ENCODE measurements at regions not wholly inside any gene's neighbourhood (a gene's known extent, or its start where the extent isn't known, plus 50 kb on each side); places are given as distances from the start of the nearest gene placed in this dataset.
"Not testable (repeated sequence)": the region's sequence is repeated elsewhere in the genome, so short reads cannot be mapped to it uniquely, and the experiment has no call there.

DNA sequence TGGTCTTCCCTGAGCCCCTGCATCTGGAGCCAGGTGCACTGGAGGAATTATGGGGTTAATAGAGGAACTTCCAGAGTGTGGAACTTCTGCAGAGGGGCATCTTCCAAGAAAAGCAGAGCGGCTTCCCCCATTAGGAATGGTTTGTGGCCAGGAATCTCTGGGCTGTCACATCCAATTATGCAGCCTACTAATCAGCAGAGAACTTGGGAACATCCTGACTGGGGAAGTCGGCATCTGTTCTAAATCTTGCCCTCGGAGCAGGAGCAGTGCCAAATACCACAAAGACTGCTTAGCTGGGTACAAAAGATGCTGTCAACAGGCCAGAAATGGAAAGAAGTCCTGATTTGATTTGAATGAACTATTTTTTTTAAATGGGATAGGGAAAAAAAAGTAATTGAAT is 435.1 kb downstream of the ZNF536 start:
- no peak for ATAC-seq

DNA sequence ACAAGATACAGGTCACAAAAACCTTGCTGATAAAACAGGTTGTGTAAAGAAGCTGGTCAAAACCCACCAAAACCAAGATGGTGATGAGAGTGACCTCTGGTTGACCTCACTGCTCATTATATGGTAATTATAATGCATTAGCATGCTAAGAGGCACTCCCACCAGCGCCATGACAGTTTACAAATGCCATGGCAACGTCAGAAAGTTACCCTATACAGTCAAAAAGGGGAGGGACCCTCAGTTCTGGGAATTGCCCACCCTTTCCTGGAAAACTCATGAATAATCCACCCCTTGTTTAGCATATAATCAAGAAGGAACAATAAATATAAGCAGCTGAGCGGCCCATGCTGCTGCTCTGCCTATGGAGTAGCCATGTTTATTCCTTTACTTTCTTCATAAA is 434.1 kb downstream of the ZNF536 start:
- ATAC-seq = no peak

DNA sequence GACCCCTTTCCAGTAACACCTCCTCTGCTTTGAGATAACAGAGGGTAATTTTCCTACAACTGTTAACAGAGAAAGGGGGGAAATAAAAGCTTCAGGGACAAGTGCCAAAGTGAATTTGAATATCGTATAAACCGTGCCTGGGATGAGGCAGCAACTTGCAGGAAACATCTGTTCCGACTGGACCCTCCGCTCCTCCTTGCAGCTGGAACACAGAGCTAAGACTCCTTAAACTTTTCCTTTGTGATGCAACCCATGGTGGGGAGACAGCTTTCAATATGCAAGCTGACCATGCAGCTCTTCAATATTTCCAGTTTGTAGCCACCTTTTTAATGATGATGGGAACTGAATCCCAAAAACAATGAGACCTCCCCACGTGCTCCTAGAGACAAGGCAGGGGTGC is 432.6 kb downstream of the ZNF536 start:
- no peak for ATAC-seq

DNA sequence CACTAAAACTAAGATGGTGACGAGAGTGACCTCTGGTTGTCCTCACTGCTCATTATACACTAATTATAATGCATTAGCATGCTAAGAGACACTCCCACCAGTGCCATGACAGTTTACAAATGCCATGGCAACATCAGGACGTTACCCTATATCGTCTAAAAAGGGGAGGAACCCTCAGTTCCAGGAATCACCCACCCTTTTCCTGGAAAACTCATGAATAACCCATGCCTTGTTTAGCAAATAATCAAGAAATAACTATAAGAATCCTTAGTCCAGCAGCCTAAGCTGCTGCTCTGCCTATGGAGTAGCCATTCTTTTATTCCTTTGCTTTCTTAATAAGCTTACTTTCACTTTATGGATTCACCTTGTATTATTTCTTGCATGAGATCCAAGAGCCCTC is 432.1 kb downstream of the ZNF536 start:
- not testable (repeated sequence) for ATAC-seq

GRCh38 chr19:30802424-30803013 is 430.3 kb downstream of the ZNF536 start:
- no peak for ATAC-seq

DNA sequence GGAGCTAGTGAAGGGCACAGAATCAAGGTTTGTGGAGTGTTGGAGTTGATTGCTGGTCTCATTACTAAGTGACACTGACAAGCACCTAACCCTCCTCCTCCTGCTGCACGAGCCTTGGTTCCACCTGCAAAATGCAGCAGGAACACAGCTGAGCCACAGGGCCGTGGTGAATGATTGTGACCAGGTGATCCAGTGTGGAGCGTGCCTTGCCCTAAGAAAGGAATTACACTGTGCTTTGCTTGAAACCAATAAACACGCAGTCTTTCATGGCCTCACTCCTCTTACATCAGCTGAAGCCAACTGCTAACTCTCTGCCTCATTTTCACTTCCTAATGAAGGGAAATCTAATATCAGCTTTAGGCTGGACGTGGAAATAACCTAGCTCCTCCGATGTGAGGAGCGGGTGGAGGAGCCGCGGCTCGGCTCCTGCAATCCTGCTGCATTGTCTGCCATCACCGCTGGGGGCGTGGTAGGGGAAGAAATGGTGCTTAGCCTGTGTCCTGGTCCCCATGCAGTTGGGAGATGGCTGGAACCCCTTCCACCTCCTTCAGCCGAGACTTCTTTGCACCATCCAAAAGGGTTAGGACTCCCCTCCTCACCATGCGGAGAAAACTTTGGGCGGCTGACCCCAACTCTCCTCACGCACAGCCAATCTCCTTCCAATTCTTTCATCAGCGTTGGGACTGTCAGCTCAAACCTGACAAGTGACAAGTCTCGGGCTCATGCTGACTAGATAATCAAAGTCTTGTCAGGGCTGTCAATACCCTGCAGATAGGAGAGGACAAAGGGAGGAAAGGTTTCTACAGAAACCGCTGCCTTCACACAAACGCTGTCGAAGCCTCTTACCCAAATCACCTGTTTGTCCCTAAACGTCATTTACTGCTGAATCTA is 427.9 kb downstream of the ZNF536 start:
- peak; percentile 31 for ATAC-seq

GRCh38 chr19:30795727-30796126 is 423.5 kb downstream of the ZNF536 start:
- ATAC-seq = no peak

DNA sequence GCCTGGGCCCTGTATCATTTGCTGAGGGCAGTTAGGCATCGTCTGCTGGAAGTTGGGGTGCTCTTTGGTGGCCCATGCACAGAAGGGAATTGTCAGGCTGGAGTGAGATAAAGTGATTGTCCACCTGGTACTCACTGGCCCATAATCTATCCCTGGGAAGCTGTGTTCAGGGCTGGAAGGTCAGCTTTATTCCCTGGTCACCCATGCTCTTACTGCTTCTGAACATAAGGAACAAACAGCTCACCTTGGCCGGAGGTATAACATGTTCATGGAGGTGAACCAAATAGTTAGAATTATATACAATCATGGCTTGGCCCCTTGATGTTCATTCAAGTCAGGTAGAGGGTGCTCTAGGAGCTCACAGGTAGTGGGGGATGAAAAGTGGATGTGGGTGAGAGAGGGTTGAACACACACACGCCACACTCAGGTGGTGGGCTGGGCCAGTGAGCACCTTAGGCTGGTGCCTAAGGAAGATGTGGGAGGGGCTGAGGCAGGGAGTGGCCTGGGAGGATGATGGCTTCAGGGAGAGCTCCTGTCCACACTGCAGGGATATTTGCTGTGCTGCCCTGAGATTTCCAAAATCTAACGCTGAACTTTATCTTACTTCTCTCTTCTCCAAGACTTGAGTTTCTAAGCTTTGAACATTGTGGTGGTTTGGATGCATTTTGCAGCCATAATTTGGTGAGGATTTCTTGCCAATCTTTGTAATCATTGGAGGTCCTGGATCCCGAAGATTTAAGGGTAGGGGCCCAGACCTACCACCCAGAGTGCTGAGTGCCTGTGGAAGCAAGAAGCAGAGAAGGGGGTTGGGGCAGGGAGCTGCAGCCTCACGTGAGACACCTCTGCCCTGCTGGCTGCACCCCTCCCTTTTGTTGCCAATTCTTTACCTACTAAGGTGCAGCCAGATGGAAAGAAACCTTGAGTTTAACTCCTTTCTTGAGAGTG is 420.6 kb downstream of the ZNF536 start:
- no peak for ATAC-seq

DNA sequence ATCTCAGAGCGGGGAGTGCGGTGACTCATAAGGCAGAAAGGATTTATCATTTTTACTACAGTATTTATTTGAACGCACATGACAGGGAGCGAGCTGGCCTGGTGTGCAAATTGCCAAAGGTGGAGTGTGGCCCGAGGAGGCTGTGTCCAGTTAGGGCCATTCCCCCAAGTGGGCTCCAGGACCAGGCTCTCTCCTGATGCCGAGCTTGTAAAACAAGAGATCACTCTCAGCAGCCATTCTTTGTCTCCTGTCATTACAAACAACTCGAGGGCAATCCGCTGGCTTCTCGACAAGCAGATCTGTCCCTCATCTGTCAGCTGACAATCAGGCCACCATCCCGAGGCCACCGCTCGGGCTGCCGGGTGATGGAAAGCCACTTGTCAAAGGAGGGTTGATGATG is 418.9 kb downstream of the ZNF536 start:
- ATAC-seq = no peak

- ATAC-seq = no peak
These were observed 418.0 kb downstream of the ZNF536 start for GRCh38 chr19:30790056-30790680.

DNA sequence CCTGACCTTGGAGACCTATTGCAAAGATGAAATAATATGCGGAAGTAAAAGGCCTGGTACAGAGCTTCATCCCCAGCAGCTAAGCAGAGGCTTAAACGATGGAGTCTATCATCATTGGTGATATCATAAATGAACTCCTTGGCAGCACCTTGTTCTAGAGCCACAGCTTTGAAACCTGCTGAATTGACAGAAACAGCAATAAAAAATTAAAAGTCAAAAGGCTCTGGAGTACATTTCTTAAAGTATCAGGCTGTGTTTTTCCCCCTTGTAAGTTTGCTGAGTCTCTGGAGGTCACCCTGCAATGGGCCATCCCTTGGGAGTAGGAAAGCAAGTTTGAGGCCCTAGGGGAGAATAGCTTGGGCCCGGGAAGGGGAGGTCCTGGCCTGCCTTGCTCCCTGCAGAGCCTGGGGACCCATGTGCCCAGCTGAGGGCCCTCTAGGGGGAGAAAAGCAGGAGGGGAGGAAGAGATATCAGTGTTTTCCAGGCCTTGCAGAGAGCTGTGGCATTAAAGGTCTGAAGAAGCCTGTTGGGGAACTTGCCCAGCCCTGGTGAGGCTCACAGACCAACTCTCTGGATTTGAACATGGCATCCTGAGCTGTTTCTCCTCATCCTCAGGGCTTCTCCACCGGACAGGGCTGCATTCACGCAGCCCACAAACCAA is 416.1 kb downstream of the ZNF536 start:
- no peak for ATAC-seq

- ATAC-seq = no peak
These were observed 413.4 kb downstream of the ZNF536 start for GRCh38 chr19:30785458-30786137.

GRCh38 chr19:30784850-30785457 is 412.8 kb downstream of the ZNF536 start:
- ATAC-seq = peak; percentile 45

- ATAC-seq = no peak
These were observed 411.8 kb downstream of the ZNF536 start for GRCh38 chr19:30783936-30784335.

DNA sequence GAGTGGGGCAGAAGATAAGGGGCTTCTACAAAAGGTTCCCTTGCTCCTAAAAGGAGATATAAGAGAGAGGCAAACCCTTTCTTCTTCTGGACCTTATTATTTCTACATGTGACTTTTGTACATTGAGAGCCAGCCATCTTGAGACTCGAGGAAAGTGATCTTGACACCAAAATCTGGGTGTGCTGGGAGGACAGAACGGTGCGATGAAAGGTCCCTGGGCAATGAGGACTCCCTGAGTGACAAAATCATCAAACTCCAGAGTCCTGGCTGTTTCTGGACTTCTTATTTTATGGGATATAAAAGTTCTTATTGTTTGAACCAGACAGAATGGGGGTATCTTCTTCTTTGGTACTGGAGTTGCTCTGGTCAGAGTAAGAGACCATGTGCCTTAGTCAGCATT is 411.0 kb downstream of the ZNF536 start:
- ATAC-seq = no peak

GRCh38 chr19:30781519-30781918 is 409.3 kb downstream of the ZNF536 start:
- no peak for ATAC-seq

- ATAC-seq = no peak
These were observed 408.9 kb downstream of the ZNF536 start for GRCh38 chr19:30781047-30781446.

GRCh38 chr19:30780456-30780855 is 408.3 kb downstream of the ZNF536 start:
- ATAC-seq = no peak

- no peak for ATAC-seq
These were observed 407.8 kb downstream of the ZNF536 start for GRCh38 chr19:30780032-30780431.

- no peak for ATAC-seq
These were observed 407.0 kb downstream of the ZNF536 start for GRCh38 chr19:30778961-30779715.

Data from esophagus mucosa (tissue), 1 donor.